ENCODE measurements at regions not wholly inside any gene's neighbourhood (a gene's known extent, or its start where the extent isn't known, plus 50 kb on each side); places are given as distances from the start of the nearest gene placed in this dataset.

- no peaks in the 10 kb centered on the region for H4K20me1 ChIP-seq (ENCODE audit: insufficient read depth, low read length)
- H3K27me3 ChIP-seq (ENCODE audit: insufficient read depth, low read length), result no peaks in the 10 kb centered on the region
- DNase-seq (ENCODE audit: insufficient read length, low spot score, missing footprints), result no peak
- H3K36me3 ChIP-seq (ENCODE audit: insufficient read depth, low read length), result no peaks in the 10 kb centered on the region
- no peaks in the 10 kb centered on the region for H3K79me2 ChIP-seq (ENCODE audit: insufficient read depth, low read length)
- H3K4me3 ChIP-seq (ENCODE audit: insufficient read depth, low read length), result no peak overlapping the region
- H3K4me1 ChIP-seq (ENCODE audit: insufficient read depth, low read length), result no peaks in the 10 kb centered on the region
- H3K9me3 ChIP-seq (ENCODE audit: low read depth, low read length), result no peaks in the 10 kb centered on the region
- no peak overlapping the region for H3K27ac ChIP-seq (ENCODE audit: low read depth, low read length)
- no peak overlapping the region for H2AFZ ChIP-seq (ENCODE audit: low read length)
- H3K4me2 ChIP-seq (ENCODE audit: insufficient read depth, low read length), result no peak overlapping the region
- no peak for TF ChIP-seq CTCF (IDR thresholded peaks at IDR 0.05; ENCODE audit: extremely low read depth, low read depth, low read length)
Observed at GRCh38 chr11:101279728-101280127, 150.1 kb upstream of the PGR start.

GRCh38 chr11:101278286-101278685, 148.7 kb upstream of the PGR start:
- no peaks in the 10 kb centered on the region for H3K9me3 ChIP-seq (ENCODE audit: low read depth, low read length)
- no peaks in the 10 kb centered on the region for H3K79me2 ChIP-seq (ENCODE audit: insufficient read depth, low read length)
- H4K20me1 ChIP-seq (ENCODE audit: insufficient read depth, low read length), result no peaks in the 10 kb centered on the region
- no peak for TF ChIP-seq CTCF (IDR thresholded peaks at IDR 0.05; ENCODE audit: extremely low read depth, low read depth, low read length)
- no peak overlapping the region for H2AFZ ChIP-seq (ENCODE audit: low read length)
- H3K27me3 ChIP-seq (ENCODE audit: insufficient read depth, low read length), result no peaks in the 10 kb centered on the region
- no peaks in the 10 kb centered on the region for H3K4me1 ChIP-seq (ENCODE audit: insufficient read depth, low read length)
- no peak overlapping the region for H3K4me3 ChIP-seq (ENCODE audit: insufficient read depth, low read length)
- no peak for DNase-seq (ENCODE audit: insufficient read length, low spot score, missing footprints)
- no peaks in the 10 kb centered on the region for H3K36me3 ChIP-seq (ENCODE audit: insufficient read depth, low read length)
- H3K4me2 ChIP-seq (ENCODE audit: insufficient read depth, low read length), result no peak overlapping the region
- H3K27ac ChIP-seq (ENCODE audit: low read depth, low read length), result no peak overlapping the region

- no peaks in the 10 kb centered on the region for H3K36me3 ChIP-seq (ENCODE audit: insufficient read depth, low read length)
- H3K9me3 ChIP-seq (ENCODE audit: low read depth, low read length), result no peaks in the 10 kb centered on the region
- H3K4me3 ChIP-seq (ENCODE audit: insufficient read depth, low read length), result no peak overlapping the region
- no peak for TF ChIP-seq CTCF (IDR thresholded peaks at IDR 0.05; ENCODE audit: extremely low read depth, low read depth, low read length)
- no peaks in the 10 kb centered on the region for H3K4me1 ChIP-seq (ENCODE audit: insufficient read depth, low read length)
- DNase-seq (ENCODE audit: insufficient read length, low spot score, missing footprints), result no peak
- H3K79me2 ChIP-seq (ENCODE audit: insufficient read depth, low read length), result no peaks in the 10 kb centered on the region
- no peaks in the 10 kb centered on the region for H3K27me3 ChIP-seq (ENCODE audit: insufficient read depth, low read length)
- H3K4me2 ChIP-seq (ENCODE audit: insufficient read depth, low read length), result no peak overlapping the region
- no peaks in the 10 kb centered on the region for H4K20me1 ChIP-seq (ENCODE audit: insufficient read depth, low read length)
- no peak overlapping the region for H2AFZ ChIP-seq (ENCODE audit: low read length)
- no peak overlapping the region for H3K27ac ChIP-seq (ENCODE audit: low read depth, low read length)
Observed at GRCh38 chr11:101277036-101277435, 147.4 kb upstream of the PGR start.

- H3K4me3 ChIP-seq (ENCODE audit: insufficient read depth, low read length), result no peak overlapping the region
- no peaks in the 10 kb centered on the region for H3K4me1 ChIP-seq (ENCODE audit: insufficient read depth, low read length)
- DNase-seq (ENCODE audit: insufficient read length, low spot score, missing footprints), result no peak
- no peaks in the 10 kb centered on the region for H3K79me2 ChIP-seq (ENCODE audit: insufficient read depth, low read length)
- no peaks in the 10 kb centered on the region for H3K27me3 ChIP-seq (ENCODE audit: insufficient read depth, low read length)
- H3K27ac ChIP-seq (ENCODE audit: low read depth, low read length), result no peak overlapping the region
- no peak overlapping the region for H3K4me2 ChIP-seq (ENCODE audit: insufficient read depth, low read length)
- H3K9me3 ChIP-seq (ENCODE audit: low read depth, low read length), result no peaks in the 10 kb centered on the region
- no peak for TF ChIP-seq CTCF (IDR thresholded peaks at IDR 0.05; ENCODE audit: extremely low read depth, low read depth, low read length)
- no peak overlapping the region for H2AFZ ChIP-seq (ENCODE audit: low read length)
- no peaks in the 10 kb centered on the region for H3K36me3 ChIP-seq (ENCODE audit: insufficient read depth, low read length)
- no peaks in the 10 kb centered on the region for H4K20me1 ChIP-seq (ENCODE audit: insufficient read depth, low read length)
Observed at GRCh38 chr11:101269990-101270660, 140.5 kb upstream of the PGR start.

All from osteoblast (primary cell).